GM19328 (cell line): ENCODE measurements at regions not wholly inside any gene's neighbourhood (a gene's known extent, or its start where the extent isn't known, plus 50 kb on each side); places are given as distances from the start of the nearest gene placed in this dataset.
A peak's percentile ranks its signal among the peaks of the same experiment; 100 is the strongest.

Experiments used
- ATAC-seq: cut with Tn5 transposase; IDR thresholded peaks from one replicate; pipeline ENCODE4 v1.9.1; 2021; ENCODE audit warnings: mild to moderate bottlenecking, moderate library complexity; ENCODE audit not compliant: unreplicated experiment

- ATAC-seq = no peak
Measured at GRCh38 chr14:59091404-59091803, 97.1 kb upstream of the DAAM1 start.

GRCh38 chr14:59091976-59092375 is 96.5 kb upstream of the DAAM1 start:
- no peak for ATAC-seq

DNA sequence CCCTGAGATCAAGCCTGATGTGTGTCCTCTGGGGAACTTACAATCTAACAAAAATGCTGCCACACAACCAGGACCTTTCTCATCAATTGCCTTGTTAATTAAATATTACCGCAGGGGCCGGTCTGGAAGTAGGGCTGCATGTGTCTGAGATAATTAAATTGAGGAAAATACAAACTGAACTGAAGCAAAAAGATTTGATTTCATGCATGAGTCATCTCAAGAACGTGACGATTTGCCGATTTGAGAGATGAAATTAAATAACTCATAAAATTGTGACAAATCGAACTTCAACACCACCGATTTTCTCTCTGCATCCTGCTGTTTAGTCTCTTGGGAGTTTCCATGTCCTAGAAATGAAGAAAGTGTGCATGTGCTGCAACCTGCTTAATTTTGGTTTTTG is 94.6 kb upstream of the DAAM1 start:
- ATAC-seq = no peak

DNA sequence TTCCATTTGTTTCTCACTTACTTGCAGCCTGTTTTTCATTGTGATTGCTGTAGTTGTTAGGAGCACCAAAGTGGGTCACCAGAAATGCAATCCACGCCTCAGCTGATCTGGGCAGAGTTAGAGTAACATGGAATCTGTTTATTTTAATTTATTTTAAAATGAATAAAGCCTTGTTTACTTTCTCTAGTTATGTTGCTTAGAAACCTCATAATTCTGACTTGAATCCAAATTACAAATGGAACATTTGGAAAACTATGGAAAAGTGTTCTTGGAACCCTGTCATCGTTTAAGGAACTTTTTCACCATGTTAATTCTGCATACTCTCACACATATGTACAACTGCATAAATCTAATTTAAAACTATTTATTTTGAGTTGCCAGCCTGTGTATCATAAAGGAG is 92.2 kb upstream of the DAAM1 start:
- no peak for ATAC-seq

DNA sequence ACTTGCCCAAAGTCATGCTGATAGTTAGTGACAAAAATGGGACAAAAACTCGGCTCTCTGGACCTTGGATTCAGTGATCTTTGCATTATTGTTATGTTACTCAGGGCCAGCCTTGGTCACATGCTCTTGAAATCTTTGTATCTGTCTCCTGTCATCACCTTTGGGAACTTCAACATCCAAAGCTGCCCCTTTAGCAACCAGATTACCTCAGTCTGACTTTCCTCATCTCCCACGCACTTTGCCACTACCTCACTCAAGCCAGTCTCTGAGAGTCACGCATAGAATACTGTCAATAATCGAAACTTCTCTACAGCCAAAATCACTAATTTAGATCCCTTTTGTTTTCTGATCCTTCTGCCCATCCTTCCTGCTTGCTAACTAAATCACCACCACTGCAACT is 90.8 kb upstream of the DAAM1 start:
- ATAC-seq = no peak

DNA sequence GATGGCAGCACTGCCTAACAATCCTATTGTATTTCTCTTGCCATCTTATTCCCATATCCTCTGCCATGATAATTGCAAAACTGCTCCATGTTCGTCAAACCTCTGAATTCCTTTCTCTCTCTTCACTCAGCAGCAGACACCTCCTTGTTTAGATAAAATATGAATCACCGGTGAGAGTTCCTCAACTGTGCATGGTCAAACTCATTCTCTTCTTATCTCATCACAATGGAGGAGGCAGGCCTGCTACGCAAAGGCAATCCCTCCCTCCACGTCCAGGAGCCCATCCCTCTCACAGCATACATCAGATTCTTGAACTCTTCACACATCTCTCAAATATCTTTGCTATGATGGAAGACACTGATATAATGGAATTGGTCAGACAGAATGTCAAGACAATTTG is 90.1 kb upstream of the DAAM1 start:
- ATAC-seq = no peak

DNA sequence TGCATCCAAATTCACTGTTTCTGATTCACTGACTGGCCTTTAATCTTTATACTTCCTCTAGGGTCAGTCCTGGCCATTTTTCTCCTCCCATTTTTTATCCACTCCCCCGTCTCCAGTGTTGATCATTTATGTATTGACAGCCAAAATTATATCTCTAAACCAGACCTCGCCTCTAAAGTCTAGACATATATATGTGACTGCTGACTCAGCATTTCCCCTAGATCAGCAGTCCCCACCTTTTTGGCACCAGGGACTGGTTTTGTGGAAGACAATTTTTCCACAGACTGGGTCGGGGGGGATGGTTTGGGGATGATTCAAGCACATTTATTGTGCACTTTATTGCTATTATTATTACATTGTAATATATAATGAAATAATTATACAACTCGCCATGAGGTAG is 88.3 kb upstream of the DAAM1 start:
- no peak for ATAC-seq

- no peak for ATAC-seq
Measured at GRCh38 chr14:59101476-59101875, 87.0 kb upstream of the DAAM1 start.

- ATAC-seq = no peak
Measured at GRCh38 chr14:59103396-59103795, 85.1 kb upstream of the DAAM1 start.

DNA sequence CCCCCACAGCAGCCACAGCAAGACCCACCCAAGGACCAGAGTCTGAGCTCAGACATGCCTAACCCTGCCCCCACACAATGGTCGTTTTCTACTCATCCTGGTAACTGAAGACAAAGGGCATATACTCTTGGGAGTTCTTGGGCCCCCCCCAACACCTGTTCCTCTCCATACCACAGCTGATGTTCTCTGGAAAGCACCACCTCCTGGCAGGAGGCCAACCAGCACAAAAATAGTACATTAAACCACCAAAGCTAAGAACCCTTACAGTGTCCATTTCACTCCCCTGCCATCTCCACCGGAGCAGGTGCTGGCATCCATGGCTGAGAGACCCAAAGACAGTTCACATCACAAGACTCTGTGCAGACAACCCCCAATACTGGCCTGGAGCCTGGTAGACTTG is 80.6 kb upstream of the DAAM1 start:
- no peak for ATAC-seq

DNA sequence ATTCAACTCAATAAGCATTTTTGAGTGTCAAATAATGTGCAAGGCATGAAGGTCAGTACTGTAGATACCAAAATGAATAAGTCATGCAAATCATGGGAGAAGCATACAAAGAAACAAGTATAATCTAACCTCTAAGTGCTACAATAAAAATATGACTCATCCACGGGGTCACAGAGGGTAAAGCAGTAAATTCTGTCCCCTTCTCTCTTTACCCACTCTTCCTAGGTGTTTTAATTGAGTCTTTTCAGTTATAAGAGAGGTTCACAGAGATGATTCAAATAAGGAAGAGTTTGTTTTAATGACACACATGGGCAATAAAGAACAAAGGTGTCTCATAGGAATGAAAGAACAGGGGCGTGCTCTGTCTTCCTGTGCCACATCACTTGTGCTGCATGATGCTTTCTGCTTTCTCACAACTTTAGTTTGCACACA is 71.5 kb upstream of the DAAM1 start:
- ATAC-seq = no peak

DNA sequence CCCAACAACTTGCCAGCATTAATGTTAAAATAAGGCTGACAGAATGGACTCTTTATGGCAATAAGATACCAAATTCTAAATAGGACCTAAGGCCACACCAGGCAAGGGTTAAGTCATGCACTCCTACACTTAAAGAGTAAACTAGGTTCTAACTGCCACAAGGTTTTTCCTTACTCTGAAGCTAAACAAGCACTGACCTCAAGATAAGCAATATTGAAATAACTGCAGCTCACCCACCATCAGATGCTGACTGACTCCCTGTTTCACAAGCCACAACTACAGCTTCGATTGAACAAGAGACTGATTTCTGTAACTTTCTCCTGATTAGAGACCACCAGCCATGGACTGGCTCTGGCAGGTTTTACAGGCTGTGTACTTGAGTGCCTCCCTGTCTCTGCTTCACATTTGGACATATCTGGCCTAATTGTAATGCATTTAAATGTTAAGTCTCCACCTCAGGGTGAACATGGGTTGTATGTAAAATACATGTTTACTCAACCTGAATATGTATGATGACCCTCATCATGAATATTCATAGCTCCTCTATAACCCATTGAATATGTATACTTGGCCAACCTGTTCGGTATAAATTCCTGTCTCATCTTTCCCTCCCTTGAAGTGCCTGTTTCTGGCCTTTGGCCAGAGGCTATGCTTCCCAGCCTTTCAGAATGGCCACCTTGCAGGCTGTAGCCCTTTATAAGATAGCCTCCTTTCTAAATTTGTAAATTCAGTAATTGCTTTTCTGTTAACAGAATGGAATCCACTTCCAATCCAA is 70.5 kb upstream of the DAAM1 start:
- ATAC-seq = no peak

DNA sequence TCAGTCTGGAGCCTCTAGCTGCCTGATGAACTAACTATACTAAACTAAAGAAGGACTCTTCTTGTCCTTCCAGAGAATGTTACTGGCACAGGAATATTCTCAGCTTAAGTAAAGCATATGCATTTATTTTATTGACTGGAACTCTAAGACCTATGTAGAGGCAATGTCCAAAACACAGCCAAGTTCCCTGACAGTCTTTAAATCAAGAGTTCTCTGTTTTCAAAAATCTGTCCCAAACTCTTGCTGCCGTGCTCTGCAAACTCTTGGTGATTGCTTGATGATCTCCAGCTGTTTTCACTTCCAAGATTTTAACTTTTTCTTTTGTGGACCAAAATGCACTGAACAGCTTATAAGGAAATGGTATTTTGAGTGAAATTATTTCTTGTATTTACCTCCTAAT is 67.5 kb upstream of the DAAM1 start:
- no peak for ATAC-seq

- no peak for ATAC-seq
Measured at GRCh38 chr14:59123531-59123930, 64.9 kb upstream of the DAAM1 start.

GRCh38 chr14:59123975-59124374 is 64.5 kb upstream of the DAAM1 start:
- ATAC-seq = no peak

GRCh38 chr14:59125156-59125555 is 63.3 kb upstream of the DAAM1 start:
- no peak for ATAC-seq

DNA sequence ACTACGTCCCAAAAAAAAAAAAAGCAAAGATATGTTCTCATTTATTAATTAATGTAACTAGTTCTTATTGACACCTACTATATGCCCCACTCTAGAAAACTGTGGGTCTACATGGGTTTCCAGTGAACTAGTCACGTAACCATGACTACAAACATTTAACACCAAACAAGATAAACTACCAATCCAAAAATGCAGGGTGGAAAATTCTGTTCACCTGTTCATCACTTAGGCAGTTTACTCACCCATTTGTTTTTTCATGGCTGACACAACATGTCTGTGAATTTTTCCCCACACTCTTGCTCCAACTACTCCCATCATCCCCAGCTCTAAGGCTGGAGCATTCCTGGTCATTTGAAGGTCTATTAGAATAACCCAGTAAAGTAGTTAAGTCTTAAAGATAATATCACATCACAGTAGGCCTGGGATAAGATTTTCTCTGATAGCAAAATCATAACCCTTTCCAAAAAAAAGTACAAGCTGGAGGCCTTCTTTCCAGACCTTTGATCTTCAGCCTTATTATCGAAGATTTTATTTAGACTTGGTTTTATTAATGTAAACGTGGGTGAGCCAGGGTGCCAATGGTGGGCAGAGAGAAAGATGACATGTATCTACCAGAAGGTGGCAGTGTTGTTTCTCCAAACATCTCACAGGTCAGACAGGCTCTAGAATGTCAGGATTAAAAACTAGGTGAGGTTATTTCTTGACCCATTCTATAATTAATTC is 61.6 kb upstream of the DAAM1 start:
- peak; percentile 64 for ATAC-seq

- ATAC-seq = no peak
Measured at GRCh38 chr14:59127437-59127732, 61.1 kb upstream of the DAAM1 start.

GRCh38 chr14:59130462-59130861 is 58.0 kb upstream of the DAAM1 start:
- ATAC-seq = no peak

GRCh38 chr14:59131938-59132795 is 56.3 kb upstream of the DAAM1 start:
- ATAC-seq = no peak

DNA sequence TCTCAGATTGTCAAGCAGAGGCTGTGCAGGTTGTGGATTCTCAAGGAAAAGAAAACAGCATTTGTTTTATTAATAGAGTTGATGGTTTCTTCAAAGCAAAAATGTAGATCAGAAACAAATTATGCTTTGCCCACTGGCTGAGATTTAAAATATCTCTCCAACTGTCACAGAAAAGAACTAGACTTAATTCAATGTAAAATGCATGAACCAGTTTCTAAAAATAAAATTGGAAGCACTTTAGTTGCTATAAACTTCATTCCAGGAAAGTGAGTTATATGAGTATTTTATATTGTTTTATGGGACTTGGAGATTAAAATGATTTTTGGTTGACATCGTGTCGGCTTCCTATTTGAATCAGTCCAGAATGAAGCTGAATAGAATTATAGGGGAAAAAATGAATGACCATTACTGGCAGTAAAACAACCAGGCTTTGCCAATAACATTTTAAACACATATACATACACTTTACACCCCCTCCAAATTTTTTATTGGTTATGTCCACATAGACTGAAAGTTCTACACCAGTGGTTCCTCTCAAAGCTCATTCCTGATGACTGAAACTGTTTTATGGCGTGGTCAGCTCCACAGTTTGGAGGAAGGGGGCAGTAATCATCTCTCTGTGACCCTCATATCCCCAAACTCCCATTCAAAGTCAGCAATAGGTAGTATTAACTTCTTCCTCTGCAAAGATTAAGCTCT is 55.5 kb upstream of the DAAM1 start:
- no peak for ATAC-seq
